Colonic mucosa (tissue), 4 donors: ENCODE measurements at regions not wholly inside any gene's neighbourhood (a gene's known extent, or its start where the extent isn't known, plus 50 kb on each side); places are given as distances from the start of the nearest gene placed in this dataset.

Experiments used
- DNase-seq: peaks from one replicate; pipeline ENCODE4 v3.0.0-alpha.2; 2020
- H3K27ac ChIP-seq: fragments of 200-600 bp; one replicate; pipeline ENCODE4 v1.8.0; 2021
- H3K27me3 ChIP-seq: fragments of 200-600 bp; one replicate; pipeline ENCODE4 v1.8.0; 2021
- H3K36me3 ChIP-seq: fragments of 200-600 bp; one replicate; pipeline ENCODE4 v1.8.0; 2021
- H3K4me1 ChIP-seq: fragments of 200-600 bp; one replicate; pipeline ENCODE4 v1.8.0; 2021; ENCODE audit warnings: mild to moderate bottlenecking
- H3K4me3 ChIP-seq: fragments of 200-600 bp; one replicate; pipeline ENCODE4 v1.8.0; 2021
- H3K9ac ChIP-seq, 2 donors: one replicate each; pipeline ENCODE4 v1.7.0; 2013; ENCODE audit warnings: control low read depth in 2 of 2, low read depth in 2 of 2, low read length in 2 of 2
- H3K9me3 ChIP-seq: fragments of 200-600 bp; one replicate; pipeline ENCODE4 v1.8.0; 2021
- CTCF ChIP-seq: fragments of 200-600 bp; IDR thresholded peaks from one replicate; pipeline ENCODE4 v1.8.0; 2022; ENCODE audit warnings: antibody characterized with exemption, mild to moderate bottlenecking
- intact Hi-C: fragments of 100-400 bp; cut with DNase I; formaldehyde crosslinking; loops from one replicate; pipeline ENCODE4 v1.14.1; 2022
- donor health status: healthy.
- donor health status: DM: no; HTN: no; CAD: no.
- donor health status: DM: no; HTN: no; CAD: no.

GRCh38 chr17:34095106-34095505, 160.0 kb upstream of the CCL2 start:
- no peak for TF ChIP-seq CTCF
- H3K9me3 ChIP-seq = no peaks in the 10 kb centered on the region
- H3K36me3 ChIP-seq = no peaks in the 10 kb centered on the region
- no peak overlapping the region for H3K9ac ChIP-seq
- intact Hi-C loops = no loop called here
- no peaks in the 10 kb centered on the region for H3K4me1 ChIP-seq
- no peaks in the 10 kb centered on the region for H3K27me3 ChIP-seq
- no peak overlapping the region for H3K4me3 ChIP-seq
- no peak overlapping the region for H3K27ac ChIP-seq
- no peak for DNase-seq

- Histone ChIP-seq H3K9ac (no peak overlapping the region), H3K4me1 (no peaks in the 10 kb centered on the region), H3K27me3 (no peaks in the 10 kb centered on the region), H3K27ac (no peak overlapping the region), H3K36me3 (no peaks in the 10 kb centered on the region), H3K9me3 (no peaks in the 10 kb centered on the region), H3K4me3 (no peak overlapping the region)
- no peak for DNase-seq
- intact Hi-C loops = no loop called here
- TF ChIP-seq CTCF = no peak
Observed at GRCh38 chr17:34098699-34099098, 156.4 kb upstream of the CCL2 start.

- Histone ChIP-seq H3K27me3 (no peaks in the 10 kb centered on the region), H3K9ac (no peak overlapping the region), H3K4me3 (no peak overlapping the region), H3K36me3 (no peaks in the 10 kb centered on the region), H3K27ac (no peak overlapping the region), H3K9me3 (no peaks in the 10 kb centered on the region), H3K4me1 (no peaks in the 10 kb centered on the region)
- intact Hi-C loops = no loop called here
- no peak for TF ChIP-seq CTCF
- DNase-seq = no peak
Observed at GRCh38 chr17:34099859-34100515, 155.1 kb upstream of the CCL2 start.

- Histone ChIP-seq H3K4me1 (no peaks in the 10 kb centered on the region), H3K27ac (no peak overlapping the region), H3K36me3 (no peaks in the 10 kb centered on the region)
Observed at GRCh38 chr17:34107019-34107418, 148.1 kb upstream of the CCL2 start.

GRCh38 chr17:34110315-34110714, 144.8 kb upstream of the CCL2 start:
- no peaks in the 10 kb centered on the region for H3K27me3 ChIP-seq
- no peak overlapping the region for H3K27ac ChIP-seq
- TF ChIP-seq CTCF = no peak
- H3K4me1 ChIP-seq = no peaks in the 10 kb centered on the region
- H3K36me3 ChIP-seq = no peaks in the 10 kb centered on the region
- no peak for DNase-seq
- no peak overlapping the region for H3K9ac ChIP-seq
- H3K4me3 ChIP-seq = no peak overlapping the region
- intact Hi-C loops = no loop called here
- no peaks in the 10 kb centered on the region for H3K9me3 ChIP-seq

More at GRCh38 chr17:34107019-34107418, 148.1 kb upstream of the CCL2 start:
- intact Hi-C loops = no loop called here
- no peak for TF ChIP-seq CTCF
- Histone ChIP-seq H3K4me3 (no peak overlapping the region), H3K9ac (no peak overlapping the region), H3K9me3 (no peaks in the 10 kb centered on the region), H3K27me3 (no peaks in the 10 kb centered on the region)
- DNase-seq = no peak
